Activated naive CD8-positive, alpha-beta T cell treated with anti-CD3 and anti-CD28 coated beads, Interleukin-2, amount 50 U/mL, for 24 hours (primary cell): ENCODE measurements at regions not wholly inside any gene's neighbourhood (a gene's known extent, or its start where the extent isn't known, plus 50 kb on each side); places are given as distances from the start of the nearest gene placed in this dataset.
"Not testable (repeated sequence)": the region's sequence is repeated elsewhere in the genome, so short reads cannot be mapped to it uniquely, and the experiment has no call there.

Experiments
- ATAC-seq: fragments of 150-1000 bp; cut with Tn5 transposase; one replicate; pipeline ENCODE4 v1.10.0; 2021
- DNase-seq: peaks from one replicate; pipeline ENCODE4 v3.0.0; 2021
- H3K27ac Mint-ChIP-seq: one replicate; pipeline ENCODE4 v1.8.0; 2021; ENCODE audit warnings: mild to moderate bottlenecking, mixed read lengths
- H3K27me3 Mint-ChIP-seq: one replicate; pipeline ENCODE4 v1.8.0; 2021; ENCODE audit warnings: mixed read lengths
- H3K36me3 Mint-ChIP-seq: one replicate; pipeline ENCODE4 v1.8.0; 2021; ENCODE audit warnings: low read depth, mixed read lengths
- H3K4me1 Mint-ChIP-seq: one replicate; pipeline ENCODE4 v1.8.0; 2021; ENCODE audit warnings: mixed read lengths
- H3K4me3 Mint-ChIP-seq: one replicate; pipeline ENCODE4 v1.8.0; 2021; ENCODE audit warnings: mild to moderate bottlenecking, moderate library complexity, mixed read lengths
- H3K9me3 Mint-ChIP-seq: one replicate; pipeline ENCODE4 v1.8.0; 2021; ENCODE audit warnings: mixed read lengths

DNA sequence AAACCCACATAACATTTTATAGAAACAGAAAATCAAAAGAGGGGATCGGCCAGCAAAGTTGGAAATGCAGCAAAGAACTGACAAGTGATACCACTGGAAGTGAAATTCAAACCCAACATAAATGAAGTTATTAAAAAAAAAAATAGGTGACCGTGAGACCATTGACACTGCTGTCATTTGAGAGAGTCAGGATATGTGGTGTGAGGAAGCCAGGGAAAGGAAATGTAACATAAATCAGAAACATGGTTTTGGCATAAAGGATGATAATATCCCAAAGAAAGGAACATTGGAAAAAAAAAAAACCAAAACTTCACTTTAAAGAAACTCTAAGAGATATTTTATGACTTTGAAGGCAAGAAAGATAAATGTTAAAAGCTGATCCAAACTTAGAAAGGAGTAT lies 312.4 kb upstream of the PIK3R1 start:
- Mint-ChIP-seq H3K4me1 (no peaks in the 10 kb centered on the region), H3K27me3 (peaks cover 1% of the 10 kb centered on the region), H3K9me3 (no peaks in the 10 kb centered on the region), H3K36me3 (no peaks in the 10 kb centered on the region), H3K27ac (no peak overlapping the region), H3K4me3 (no peak overlapping the region)
- DNase-seq (no peak), ATAC-seq (no peak)

GRCh38 chr5:67902497-67902830 lies 313.1 kb upstream of the PIK3R1 start:
- ATAC-seq (no peak), DNase-seq (no peak)
- no peaks in the 10 kb centered on the region for H3K36me3 Mint-ChIP-seq
- H3K27me3 Mint-ChIP-seq, result peaks cover 1% of the 10 kb centered on the region
- H3K4me1 Mint-ChIP-seq, result no peaks in the 10 kb centered on the region
- H3K27ac Mint-ChIP-seq, result no peak overlapping the region
- no peaks in the 10 kb centered on the region for H3K9me3 Mint-ChIP-seq
- H3K4me3 Mint-ChIP-seq, result no peak overlapping the region

- H3K9me3 Mint-ChIP-seq, result no peaks in the 10 kb centered on the region
- H3K27me3 Mint-ChIP-seq, result peaks cover 1% of the 10 kb centered on the region
- ATAC-seq, result no peak
- H3K36me3 Mint-ChIP-seq, result no peaks in the 10 kb centered on the region
- no peak overlapping the region for H3K4me3 Mint-ChIP-seq
- no peaks in the 10 kb centered on the region for H3K4me1 Mint-ChIP-seq
- no peak overlapping the region for H3K27ac Mint-ChIP-seq
- no peak for DNase-seq
These were observed 313.6 kb upstream of the PIK3R1 start for GRCh38 chr5:67901814-67902496.

GRCh38 chr5:67900514-67900913 lies 315.0 kb upstream of the PIK3R1 start:
- peaks cover 1% of the 10 kb centered on the region for H3K27me3 Mint-ChIP-seq
- ATAC-seq (no peak), DNase-seq (no peak)
- H3K27ac Mint-ChIP-seq, result no peak overlapping the region
- H3K4me1 Mint-ChIP-seq, result peaks cover 4% of the 10 kb centered on the region
- no peaks in the 10 kb centered on the region for H3K36me3 Mint-ChIP-seq
- no peak overlapping the region for H3K4me3 Mint-ChIP-seq
- no peaks in the 10 kb centered on the region for H3K9me3 Mint-ChIP-seq

DNA sequence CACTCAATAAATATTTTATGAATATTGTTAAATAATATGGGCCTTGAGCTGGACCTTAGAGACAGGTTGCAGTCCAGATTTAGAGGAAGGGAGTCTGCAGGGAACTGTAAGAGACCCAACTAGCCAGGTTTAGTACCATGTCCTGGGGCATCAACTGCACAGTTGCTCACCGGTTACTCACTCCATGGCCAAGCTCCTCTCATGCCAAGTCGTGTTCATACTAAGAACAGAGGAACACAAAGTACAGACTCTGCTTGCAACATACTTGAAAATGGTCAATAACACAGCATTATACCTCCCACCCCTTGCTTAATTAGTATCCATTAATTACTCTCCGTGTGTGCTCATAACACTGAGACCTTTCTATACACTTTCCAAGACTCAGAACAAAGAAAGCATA lies 317.6 kb upstream of the PIK3R1 start:
- no peak for ATAC-seq
- H3K9me3 Mint-ChIP-seq, result no peaks in the 10 kb centered on the region
- DNase-seq, result no peak
- no peaks in the 10 kb centered on the region for H3K27me3 Mint-ChIP-seq
- H3K27ac Mint-ChIP-seq, result no peak overlapping the region
- no peak overlapping the region for H3K4me3 Mint-ChIP-seq
- peaks cover 4% of the 10 kb centered on the region for H3K4me1 Mint-ChIP-seq
- H3K36me3 Mint-ChIP-seq, result no peaks in the 10 kb centered on the region

GRCh38 chr5:67897431-67897830 lies 318.1 kb upstream of the PIK3R1 start:
- ATAC-seq (no peak), DNase-seq (no peak)
- Mint-ChIP-seq H3K36me3 (no peaks in the 10 kb centered on the region), H3K4me3 (no peak overlapping the region), H3K4me1 (peaks cover 4% of the 10 kb centered on the region), H3K27ac (no peak overlapping the region), H3K9me3 (no peaks in the 10 kb centered on the region), H3K27me3 (no peaks in the 10 kb centered on the region)

GRCh38 chr5:67896930-67897313 lies 318.6 kb upstream of the PIK3R1 start:
- Mint-ChIP-seq H3K4me1 (peaks cover 4% of the 10 kb centered on the region), H3K27me3 (no peaks in the 10 kb centered on the region), H3K4me3 (no peak overlapping the region), H3K27ac (no peak overlapping the region), H3K36me3 (no peaks in the 10 kb centered on the region), H3K9me3 (no peaks in the 10 kb centered on the region)
- ATAC-seq, result no peak
- DNase-seq, result no peak

DNA sequence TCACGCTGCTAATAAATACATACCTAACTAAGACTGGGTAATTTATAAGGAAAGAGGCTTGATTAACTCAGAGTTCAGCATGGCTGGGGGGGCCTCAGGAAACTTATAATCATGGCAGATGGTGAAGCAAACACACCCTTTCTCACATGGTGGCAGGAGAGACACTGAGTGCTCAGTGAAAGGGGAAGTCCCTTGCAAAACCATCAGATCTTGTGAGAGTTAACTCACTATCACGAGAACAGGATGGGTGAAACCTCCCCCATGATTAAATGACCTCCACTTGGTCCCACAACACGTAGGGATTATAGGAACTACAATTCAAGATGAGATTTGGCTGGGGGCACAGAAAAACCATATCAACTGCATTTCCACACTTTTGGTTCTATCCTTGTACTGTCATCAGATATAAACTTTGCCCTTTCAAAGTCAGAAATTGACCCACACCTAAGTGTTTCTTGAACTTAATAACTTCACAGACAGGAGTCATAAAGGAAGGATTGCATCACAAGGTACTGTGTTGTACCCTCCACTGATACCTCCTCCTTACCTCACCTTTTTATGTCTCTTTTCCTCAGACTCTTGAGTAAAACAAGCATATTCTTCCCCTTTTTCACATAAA lies 319.1 kb upstream of the PIK3R1 start:
- Mint-ChIP-seq H3K27me3 (no peaks in the 10 kb centered on the region), H3K9me3 (no peaks in the 10 kb centered on the region), H3K4me3 (no peak overlapping the region), H3K4me1 (peaks cover 4% of the 10 kb centered on the region), H3K36me3 (no peaks in the 10 kb centered on the region), H3K27ac (no peak overlapping the region)
- ATAC-seq, result no peak
- no peak for DNase-seq

DNA sequence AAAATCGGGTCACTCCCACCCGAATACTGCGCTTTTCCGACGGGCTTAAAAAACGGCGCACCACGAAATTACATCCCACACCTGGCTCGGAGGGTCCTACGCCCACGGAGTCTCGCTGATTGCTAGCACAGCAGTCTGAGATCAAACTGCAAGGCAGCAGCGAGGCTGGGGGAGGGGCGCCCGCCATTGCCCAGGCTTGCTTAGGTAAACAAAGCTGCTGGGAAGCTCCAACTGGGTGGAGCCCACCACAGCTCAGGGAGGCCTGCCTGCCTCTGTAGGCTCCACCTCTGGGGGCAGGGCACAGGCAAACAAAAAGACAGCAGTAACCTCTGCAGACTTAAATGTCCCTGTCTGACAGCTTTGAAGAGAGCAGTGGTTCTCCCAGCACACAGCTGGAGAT lies 325.7 kb upstream of the PIK3R1 start:
- H3K4me3 Mint-ChIP-seq, H3K4me1 Mint-ChIP-seq, H3K36me3 Mint-ChIP-seq, H3K27me3 Mint-ChIP-seq, DNase-seq, H3K9me3 Mint-ChIP-seq, H3K27ac Mint-ChIP-seq, ATAC-seq: not testable (repeated sequence)

GRCh38 chr5:67887748-67888161 lies 327.8 kb upstream of the PIK3R1 start:
- Mint-ChIP-seq H3K9me3 (no peaks in the 10 kb centered on the region), H3K27me3 (no peaks in the 10 kb centered on the region), H3K36me3 (no peaks in the 10 kb centered on the region), H3K4me1 (no peaks in the 10 kb centered on the region), H3K27ac (no peak overlapping the region), H3K4me3 (no peak overlapping the region)
- DNase-seq, result no peak
- no peak for ATAC-seq

DNA sequence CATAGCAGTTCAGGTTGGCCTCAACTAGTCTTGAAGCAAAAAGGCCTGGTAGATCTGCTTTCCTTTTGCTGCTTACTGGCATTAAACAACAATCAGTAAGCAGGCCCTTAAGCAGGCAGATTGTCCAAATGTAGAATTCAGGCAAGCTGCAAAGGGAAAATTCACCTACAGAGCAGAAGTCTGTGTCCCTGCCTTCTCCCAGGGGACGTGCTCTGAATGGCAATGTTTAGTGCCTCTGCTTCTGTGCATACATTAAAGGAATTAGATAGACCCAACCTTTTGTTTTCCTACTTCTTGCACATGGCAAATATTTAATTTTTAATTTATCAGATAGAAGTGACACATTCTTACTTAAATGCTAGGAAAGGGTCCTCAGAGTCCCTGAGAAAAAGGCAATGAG lies 328.8 kb upstream of the PIK3R1 start:
- no peaks in the 10 kb centered on the region for H3K36me3 Mint-ChIP-seq
- no peak for DNase-seq
- no peaks in the 10 kb centered on the region for H3K27me3 Mint-ChIP-seq
- H3K4me1 Mint-ChIP-seq, result no peaks in the 10 kb centered on the region
- no peak overlapping the region for H3K27ac Mint-ChIP-seq
- no peak for ATAC-seq
- no peak overlapping the region for H3K4me3 Mint-ChIP-seq
- no peaks in the 10 kb centered on the region for H3K9me3 Mint-ChIP-seq

GRCh38 chr5:67880876-67881275 lies 334.7 kb upstream of the PIK3R1 start:
- no peak for DNase-seq
- no peak overlapping the region for H3K4me3 Mint-ChIP-seq
- no peaks in the 10 kb centered on the region for H3K4me1 Mint-ChIP-seq
- no peak overlapping the region for H3K27ac Mint-ChIP-seq
- H3K36me3 Mint-ChIP-seq, result no peaks in the 10 kb centered on the region
- H3K27me3 Mint-ChIP-seq, result no peaks in the 10 kb centered on the region
- ATAC-seq, result no peak
- no peaks in the 10 kb centered on the region for H3K9me3 Mint-ChIP-seq

GRCh38 chr5:67880511-67880805 lies 335.1 kb upstream of the PIK3R1 start:
- ATAC-seq, result no peak
- H3K4me3 Mint-ChIP-seq, result no peak overlapping the region

DNA sequence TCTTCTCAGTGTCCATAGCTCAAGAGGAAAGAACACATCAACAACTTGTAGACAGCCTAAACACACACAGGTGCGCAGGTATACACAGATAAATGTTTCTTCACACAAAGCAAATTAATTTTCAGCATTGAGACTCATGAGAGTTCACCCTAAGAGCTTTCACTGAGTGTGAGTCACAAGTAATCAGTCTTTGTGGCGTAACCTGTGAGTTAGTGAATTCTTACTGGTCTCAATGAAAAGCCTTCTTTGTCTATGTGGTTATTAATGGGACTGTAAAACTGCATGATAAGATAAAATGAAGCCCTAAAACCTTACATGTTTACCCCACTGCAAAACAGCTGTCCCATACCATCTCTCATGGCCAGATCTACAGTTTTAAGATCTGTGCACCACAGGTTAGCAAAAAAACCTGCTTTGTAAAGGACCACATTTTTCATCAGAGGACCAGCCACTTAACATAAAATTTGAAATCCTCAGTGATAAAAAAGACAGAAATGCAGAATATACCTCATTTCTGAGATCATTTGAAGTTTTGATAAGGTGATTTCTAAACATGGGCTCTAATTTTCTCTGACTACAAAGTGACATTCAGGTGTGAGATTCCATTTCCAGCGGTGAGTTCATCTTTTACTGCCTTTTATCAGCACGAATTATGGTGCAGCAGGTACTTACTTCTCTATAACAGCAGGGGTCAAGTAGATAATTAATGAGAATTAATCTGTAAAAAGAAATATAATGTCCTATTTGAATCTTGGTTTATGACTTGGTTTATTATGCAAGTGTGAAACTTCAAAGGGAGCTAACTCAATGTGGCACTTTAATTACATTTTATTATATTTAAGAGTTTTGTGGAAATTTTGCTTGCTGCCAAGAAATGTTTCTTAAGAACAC lies 335.7 kb upstream of the PIK3R1 start:
- DNase-seq, result no peak
- ATAC-seq, result no peak
- no peak overlapping the region for H3K4me3 Mint-ChIP-seq
- no peaks in the 10 kb centered on the region for H3K27me3 Mint-ChIP-seq
- no peak overlapping the region for H3K27ac Mint-ChIP-seq
- no peaks in the 10 kb centered on the region for H3K36me3 Mint-ChIP-seq
- no peaks in the 10 kb centered on the region for H3K9me3 Mint-ChIP-seq
- no peaks in the 10 kb centered on the region for H3K4me1 Mint-ChIP-seq

More at GRCh38 chr5:67880511-67880805, 335.1 kb upstream of the PIK3R1 start:
- Mint-ChIP-seq H3K27ac (no peak overlapping the region), H3K36me3 (no peaks in the 10 kb centered on the region), H3K27me3 (no peaks in the 10 kb centered on the region), H3K9me3 (no peaks in the 10 kb centered on the region), H3K4me1 (no peaks in the 10 kb centered on the region)
- no peak for DNase-seq

GRCh38 chr5:67878933-67879332 lies 336.6 kb upstream of the PIK3R1 start:
- H3K9me3 Mint-ChIP-seq, result no peaks in the 10 kb centered on the region
- DNase-seq, result no peak
- H3K4me1 Mint-ChIP-seq, result no peaks in the 10 kb centered on the region
- H3K4me3 Mint-ChIP-seq, result no peak overlapping the region
- H3K27ac Mint-ChIP-seq, result no peak overlapping the region
- no peaks in the 10 kb centered on the region for H3K36me3 Mint-ChIP-seq
- no peak for ATAC-seq
- no peaks in the 10 kb centered on the region for H3K27me3 Mint-ChIP-seq
